Activated naive CD4-positive, alpha-beta T cell (primary cell): ENCODE measurements at regions not wholly inside any gene's neighbourhood (a gene's known extent, or its start where the extent isn't known, plus 50 kb on each side); places are given as distances from the start of the nearest gene placed in this dataset.

Source experiments
- DNase-seq, 4 experiments: peaks; one replicate each; lab custom pipeline; 2025; lab: John Stamatoyannopoulos, UW

DNA sequence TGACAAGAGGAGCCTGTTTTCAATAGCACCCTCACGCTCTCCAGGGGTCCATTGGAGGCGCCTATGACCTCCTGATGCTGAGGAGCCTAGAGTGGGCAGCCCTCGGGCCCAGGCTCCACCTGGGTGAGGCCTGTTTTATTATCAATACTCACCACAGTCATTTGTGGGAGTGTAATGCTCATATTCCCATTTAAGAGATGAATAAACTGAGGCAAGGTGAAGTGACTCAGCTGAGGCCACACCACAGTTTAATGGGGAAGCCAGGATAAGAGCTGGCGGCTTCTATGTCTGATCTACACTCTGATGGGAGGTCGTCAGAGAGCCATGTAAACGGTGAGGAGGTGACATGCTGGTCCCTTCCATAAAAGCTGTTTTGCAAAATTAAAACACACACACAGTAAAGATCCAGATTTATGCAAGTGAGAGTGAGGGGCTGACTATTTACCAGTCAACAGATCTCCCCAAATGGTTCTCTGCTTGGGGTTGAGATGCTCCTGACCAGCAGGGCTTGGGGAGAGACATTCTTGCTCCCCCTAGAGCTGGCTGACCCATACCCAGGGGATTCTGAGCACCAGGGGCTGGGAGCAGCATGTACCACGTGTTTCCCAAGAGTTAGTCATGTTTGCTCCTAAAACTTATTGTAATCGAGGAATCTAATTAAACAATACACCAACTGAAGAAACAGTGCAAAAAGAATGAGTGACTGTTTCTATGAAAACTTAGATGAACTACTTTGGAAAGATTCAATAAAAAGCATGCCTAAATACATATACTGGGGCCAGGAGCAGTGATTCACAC is 81.0 kb upstream of the INSIG1 start:
- no peak for DNase-seq

- DNase-seq = no peak
These were observed 80.0 kb upstream of the INSIG1 start for GRCh38 chr7:155217634-155218033.

DNA sequence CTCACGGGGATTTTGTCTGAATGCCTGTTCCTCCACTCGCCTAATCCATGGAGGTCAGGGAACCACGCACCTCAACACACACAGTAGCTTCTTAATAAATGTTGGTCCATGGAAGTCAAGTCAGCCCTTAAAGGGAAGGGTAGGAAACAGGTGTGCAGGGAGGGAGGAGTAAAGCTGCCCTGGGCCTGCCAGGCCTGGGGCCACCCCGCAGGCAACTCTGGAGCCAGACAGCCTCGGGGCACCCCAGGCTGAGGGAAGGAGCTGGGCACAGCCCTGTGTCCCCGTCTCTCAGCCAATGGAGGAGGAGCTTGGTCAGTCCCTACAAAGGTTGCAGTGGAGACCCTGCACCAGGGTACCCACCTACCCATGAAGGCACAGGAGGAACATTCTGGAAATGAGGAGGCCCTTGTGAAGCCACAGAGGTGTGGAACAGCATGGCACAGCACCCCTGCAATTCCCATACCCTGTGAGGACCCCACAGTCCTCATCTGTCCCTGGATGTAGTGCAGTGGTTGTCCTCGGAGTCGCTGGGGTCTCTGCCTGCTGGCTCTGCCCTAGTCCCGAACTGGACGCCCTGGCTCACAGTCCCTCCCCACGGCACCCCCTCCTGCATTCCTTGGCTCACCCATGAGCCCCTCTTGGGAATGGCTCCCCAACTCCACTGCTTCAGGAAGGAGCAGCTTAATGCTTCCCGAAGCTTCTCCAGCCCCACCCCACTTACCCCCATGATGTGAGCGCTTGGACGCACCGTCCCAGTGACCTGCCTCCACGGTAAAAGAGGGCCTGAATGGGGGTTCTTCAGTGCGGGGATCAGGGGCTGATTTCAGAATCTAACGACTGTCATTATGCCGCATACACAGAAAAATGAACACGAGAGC is 79.2 kb upstream of the INSIG1 start:
- no peak for DNase-seq

- DNase-seq = no peak
These were observed 78.5 kb upstream of the INSIG1 start for GRCh38 chr7:155219154-155219531.

DNA sequence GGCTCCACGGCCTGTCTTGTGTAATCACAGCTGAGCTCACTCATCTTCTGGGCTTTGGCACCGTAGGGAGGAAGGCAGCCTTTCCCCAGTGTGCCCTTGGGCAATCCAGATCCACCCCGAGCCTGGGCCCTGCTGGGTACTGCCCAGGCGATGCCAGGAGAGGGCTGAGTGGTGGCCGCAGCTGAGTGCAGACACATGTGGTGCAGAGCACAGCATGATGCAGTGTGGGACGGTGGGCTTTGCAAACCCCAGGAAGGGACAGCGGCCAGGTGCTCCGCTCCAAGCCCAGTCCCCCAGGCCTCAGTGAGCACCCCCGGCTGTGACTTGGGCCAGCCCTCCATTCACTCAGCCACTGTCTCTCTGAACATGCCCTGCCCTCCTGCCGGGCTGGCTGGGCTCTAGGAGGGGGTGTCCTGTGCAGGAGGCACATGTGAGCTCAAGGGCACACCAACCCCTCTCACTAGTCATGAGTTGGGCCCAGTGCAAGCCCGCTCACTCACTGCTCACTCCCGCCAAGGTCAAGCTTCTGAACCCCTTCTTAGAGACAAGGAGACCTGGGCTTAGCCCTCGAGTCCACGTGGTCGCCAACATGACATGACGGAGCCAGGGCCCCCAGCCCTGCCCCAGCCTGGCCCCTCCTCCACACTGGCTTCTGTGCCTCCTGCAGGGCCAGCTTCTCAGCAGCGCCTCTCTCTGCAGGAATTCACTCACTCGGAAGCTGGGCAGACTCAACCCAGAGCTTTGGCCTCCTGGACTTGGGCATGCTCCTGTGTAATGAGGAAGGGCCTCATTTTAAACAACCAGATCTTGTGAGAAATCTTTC is 77.5 kb upstream of the INSIG1 start:
- DNase-seq = no peak

DNA sequence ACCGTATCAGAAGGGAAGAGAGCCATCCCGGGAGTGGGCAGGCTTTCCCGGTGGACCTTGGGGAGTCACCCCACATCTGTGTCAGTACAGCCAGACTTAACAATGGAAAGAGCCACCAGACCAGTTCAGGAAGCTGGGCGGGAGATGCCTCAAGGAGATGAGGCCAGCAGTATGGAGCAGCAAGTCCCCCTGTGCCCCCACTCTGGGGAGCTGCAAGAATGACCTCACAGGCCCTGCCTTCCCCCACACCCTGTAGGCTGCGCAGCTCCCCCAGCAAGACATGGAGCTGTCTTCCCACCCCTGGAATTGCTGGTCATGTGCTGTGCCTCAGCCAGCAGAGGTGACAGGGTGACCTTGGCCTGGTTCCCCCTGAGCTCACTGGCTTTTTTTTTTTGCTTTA is 76.8 kb upstream of the INSIG1 start:
- DNase-seq = no peak

DNA sequence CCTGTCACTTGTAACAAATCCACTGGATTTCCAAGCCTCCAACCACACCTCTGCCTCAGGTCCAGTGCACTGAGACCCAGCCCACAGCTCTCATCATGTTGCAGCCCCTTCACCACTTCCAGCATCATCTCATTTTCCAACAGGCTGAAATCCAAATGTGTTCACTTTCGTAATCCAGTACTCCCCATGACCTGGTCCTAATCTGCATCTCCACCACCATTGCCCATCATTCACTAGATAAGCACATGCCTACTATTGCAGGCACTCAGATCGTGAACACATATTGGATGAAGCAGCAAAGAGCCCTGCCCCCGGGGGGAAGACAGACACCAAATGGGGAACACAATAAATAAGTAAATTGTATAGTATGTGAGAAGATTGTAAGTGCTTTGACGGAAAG is 76.1 kb upstream of the INSIG1 start:
- no peak for DNase-seq

- no peak for DNase-seq
These were observed 75.6 kb upstream of the INSIG1 start for GRCh38 chr7:155222061-155222460.

DNA sequence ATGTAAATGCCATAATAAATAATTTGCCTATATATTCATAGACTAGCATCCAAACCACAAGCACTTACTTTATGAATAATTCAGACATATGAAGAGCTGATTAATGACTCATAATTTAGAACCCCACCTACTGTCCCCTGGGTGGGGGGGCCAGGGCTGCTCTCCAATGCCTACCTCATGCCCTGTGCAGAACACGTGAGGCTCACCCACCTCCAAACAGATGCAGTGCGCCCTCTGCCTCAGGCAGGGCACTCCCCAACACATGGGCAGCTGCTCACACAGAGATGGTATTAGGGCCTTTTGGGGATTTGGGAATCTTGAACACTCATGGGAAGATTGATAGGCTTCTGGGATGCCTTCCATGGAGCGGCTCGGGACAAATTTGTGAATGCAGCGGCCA is 75.1 kb upstream of the INSIG1 start:
- no peak for DNase-seq

DNA sequence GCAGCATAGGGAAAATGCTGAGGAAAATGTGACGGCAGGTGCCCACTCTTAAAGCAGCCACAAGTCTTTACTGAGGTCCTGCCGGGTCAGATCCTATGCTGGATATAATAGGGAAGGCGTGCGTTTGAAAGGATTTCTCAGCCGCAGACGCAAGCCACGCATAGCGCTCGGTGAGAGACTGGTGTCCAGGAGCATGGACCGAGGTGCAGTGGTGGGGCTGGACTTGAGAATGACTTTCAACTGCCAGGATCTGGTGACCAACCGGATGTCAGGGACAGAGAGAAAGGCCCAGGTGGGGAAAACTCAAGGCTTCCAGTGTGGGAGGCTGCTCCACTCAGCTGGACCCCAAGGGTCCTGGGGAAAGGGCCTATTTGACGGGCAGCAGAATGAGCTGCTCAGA is 74.7 kb upstream of the INSIG1 start:
- DNase-seq = no peak

DNA sequence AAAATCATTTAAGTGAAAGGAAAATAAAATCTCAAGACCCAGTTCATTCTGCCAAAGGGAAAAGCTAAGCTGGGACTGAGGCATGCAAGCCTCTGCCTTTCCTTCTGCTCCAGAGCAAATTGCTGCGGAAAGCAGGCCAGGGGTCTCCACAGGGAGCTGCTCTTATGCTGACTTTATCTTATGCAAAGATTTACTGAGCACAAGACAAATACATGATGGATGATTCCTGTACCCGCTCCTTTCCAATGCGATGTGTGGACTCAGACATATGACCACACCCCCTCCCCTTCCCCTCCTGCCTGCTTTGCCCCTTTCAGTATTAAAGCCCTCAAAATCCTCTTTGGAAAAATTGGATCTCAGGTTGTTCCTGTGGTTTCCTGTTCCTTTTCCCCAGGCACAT is 74.2 kb upstream of the INSIG1 start:
- DNase-seq = no peak

DNA sequence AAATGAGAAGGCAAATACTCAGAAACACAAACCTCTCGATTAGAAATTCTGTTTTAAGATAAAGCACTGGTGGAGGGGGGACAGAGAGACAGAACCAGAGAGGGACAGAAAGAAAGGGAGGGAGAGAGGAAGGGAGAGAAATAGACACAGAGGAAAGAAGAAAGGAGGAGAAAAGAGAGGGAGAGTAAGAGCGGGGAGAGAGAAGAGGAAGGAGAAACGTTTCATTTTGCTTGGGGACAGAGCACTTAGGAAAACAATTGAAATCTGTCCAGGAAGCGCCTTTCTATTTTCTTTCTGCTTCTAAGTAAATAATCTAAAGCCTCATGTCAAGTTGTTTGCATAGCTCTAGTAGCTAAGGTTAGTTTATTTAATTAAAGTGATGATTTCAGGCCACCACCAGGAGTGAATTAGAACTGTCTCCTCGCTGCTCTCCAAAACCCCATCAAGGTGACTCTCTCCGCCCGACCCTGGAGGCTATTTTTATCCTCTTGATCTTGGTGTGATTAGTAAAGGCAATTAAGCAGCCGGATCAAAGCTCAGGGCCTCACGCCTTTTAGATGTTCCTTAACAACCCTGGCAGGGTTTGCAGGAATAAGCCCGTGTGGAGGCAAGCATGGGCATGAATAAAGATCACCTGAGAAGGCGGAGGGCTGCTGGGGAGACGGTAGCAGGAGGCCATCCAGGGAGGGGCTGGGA is 73.4 kb upstream of the INSIG1 start:
- DNase-seq = no peak

GRCh38 chr7:155225095-155225494 is 72.6 kb upstream of the INSIG1 start:
- no peak for DNase-seq

DNA sequence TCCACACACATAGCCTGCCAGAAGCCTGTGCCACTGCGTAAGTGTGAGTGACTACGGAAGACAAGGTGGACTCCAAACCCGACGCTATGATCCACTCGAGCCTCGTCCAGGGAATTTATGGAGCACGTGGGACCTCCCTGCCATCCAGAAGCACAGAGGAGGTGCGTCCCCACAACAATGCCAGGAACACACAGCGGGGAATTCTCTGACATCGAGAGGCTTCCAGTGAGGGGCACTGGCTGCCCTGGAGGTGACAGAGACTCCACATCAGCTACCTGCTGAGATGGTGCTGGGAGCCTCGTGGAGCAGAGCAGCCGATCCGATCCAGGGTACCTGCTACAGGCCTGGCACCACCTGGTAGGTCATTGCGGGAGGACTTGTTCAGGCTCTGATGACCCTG is 72.2 kb upstream of the INSIG1 start:
- no peak for DNase-seq

GRCh38 chr7:155226261-155227003 is 71.2 kb upstream of the INSIG1 start:
- no peak for DNase-seq

DNA sequence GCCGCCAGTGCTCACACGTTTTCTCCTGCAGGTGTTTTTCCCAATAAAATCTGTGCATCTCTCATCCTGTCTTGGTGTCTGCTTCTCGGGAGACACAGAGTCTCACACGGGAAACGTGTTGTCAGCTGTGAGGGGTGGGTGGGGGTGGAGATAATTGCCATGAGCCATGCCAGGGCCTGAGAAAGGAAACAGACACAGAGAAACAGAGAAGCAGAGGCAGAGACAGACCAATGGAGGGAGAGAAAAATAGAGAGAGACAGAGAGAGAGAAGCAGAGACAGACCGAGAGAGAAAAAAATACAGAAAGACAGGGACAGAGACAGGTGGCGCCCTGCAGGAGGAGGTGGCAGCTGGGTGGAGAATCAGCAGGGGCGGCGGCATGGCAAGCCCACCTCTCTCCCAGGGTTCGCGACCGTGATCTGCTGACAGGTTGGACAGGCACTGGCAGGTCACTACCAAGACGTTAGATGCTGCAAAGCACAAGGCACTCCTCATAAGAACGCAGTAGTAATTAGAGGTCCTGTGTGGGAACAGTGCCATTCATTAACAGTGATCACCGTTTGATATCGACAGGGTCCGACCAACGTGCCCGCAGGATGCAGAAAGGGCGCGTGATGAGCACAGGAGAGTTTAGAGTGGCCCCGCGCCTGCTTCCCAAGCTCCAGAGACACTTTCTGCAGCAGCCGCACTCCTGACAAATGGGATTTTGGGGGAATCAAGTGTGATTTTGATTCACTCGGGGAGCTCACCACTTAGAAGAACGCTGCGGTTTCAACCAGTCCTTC is 70.5 kb upstream of the INSIG1 start:
- DNase-seq = no peak

DNA sequence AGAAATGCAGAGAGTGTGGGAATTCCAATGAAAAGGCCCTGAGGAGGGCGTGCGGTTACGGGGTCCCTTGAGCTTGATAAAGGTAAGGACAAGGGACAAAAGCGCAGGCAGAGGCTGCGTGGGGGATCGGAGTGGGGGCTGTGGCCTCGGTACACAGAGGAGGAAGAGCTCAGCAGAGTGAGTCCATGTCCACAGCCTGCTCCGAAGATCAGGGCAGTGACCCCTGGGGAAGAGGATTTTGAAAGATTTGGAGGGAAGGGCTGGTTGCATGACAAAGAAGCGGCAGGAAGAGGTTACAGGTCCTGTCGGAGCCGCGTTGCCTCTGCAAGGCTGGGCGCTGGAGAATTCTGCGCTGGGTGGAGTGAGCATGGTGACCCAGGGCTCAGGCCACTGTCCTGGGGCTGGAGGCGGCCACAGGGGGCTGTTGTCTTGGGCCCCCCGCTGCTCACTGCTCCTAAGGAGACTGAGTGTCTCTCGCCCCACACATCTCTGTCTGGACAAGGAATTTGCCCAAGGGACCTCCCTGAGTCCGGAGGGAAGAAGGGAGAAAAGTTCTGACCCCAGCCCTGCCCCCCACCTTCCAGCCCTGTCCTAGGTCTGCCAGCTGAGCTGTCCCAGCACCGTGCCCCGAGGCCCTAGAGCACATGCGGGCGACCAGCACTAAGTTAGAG is 69.8 kb upstream of the INSIG1 start:
- DNase-seq = no peak

DNA sequence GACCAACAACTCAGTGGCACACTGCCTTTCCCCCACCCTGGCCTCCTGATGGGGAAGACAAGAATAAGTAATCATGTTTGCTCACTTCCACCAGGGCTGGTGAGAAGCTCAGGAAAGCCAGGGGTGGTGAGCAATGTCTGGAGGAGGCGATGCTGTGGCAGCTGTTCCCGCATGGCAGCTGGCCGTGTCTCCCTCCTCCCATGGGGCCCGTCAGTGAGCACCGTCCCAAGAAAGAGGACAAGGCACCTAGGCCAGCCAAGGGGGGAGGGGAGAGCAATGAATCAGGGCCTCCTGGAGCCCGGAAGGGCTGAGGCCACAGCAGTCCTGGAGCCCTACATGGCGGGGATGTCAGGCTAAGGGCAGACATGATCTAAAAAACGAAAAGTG is 69.2 kb upstream of the INSIG1 start:
- DNase-seq = no peak

- DNase-seq = no peak
These were observed 68.8 kb upstream of the INSIG1 start for GRCh38 chr7:155228894-155229293.
